Stimulated activated naive CD8-positive, alpha-beta T cell treated with anti-CD3 and anti-CD28 coated beads, Interleukin-15, Interleukin-2, amounts not matched to agents 100 ng/mL and 50 ng/mL, for 24 hours (primary cell): ENCODE measurements at regions not wholly inside any gene's neighbourhood (a gene's known extent, or its start where the extent isn't known, plus 50 kb on each side); places are given as distances from the start of the nearest gene placed in this dataset.

Experiments used
- H3K27ac Mint-ChIP-seq: one replicate; pipeline ENCODE4 v1.8.0; 2021; ENCODE audit warnings: mild to moderate bottlenecking, mixed read lengths
- H3K27me3 Mint-ChIP-seq: one replicate; pipeline ENCODE4 v1.8.0; 2021; ENCODE audit warnings: mixed read lengths
- H3K36me3 Mint-ChIP-seq: one replicate; pipeline ENCODE4 v1.8.0; 2021; ENCODE audit warnings: low read depth, mixed read lengths
- H3K4me1 Mint-ChIP-seq: one replicate; pipeline ENCODE4 v1.8.0; 2021; ENCODE audit warnings: low read depth, mixed read lengths
- H3K4me3 Mint-ChIP-seq: one replicate; pipeline ENCODE4 v1.8.0; 2021; ENCODE audit warnings: mild to moderate bottlenecking, mixed read lengths
- H3K9me3 Mint-ChIP-seq: one replicate; pipeline ENCODE4 v1.8.0; 2021; ENCODE audit warnings: mixed read lengths

GRCh38 chr3:145134738-145135137 is 1026.2 kb downstream of the PLOD2 start:
- no peaks in the 10 kb centered on the region for H3K36me3 Mint-ChIP-seq
- H3K27ac Mint-ChIP-seq: no peak overlapping the region
- peaks cover 3% of the 10 kb centered on the region for H3K9me3 Mint-ChIP-seq
- no peaks in the 10 kb centered on the region for H3K4me1 Mint-ChIP-seq
- H3K27me3 Mint-ChIP-seq: peaks cover 3% of the 10 kb centered on the region
- H3K4me3 Mint-ChIP-seq: no peak overlapping the region

GRCh38 chr3:145144361-145144760 is 1016.6 kb downstream of the PLOD2 start:
- Mint-ChIP-seq H3K9me3 (peaks cover 4% of the 10 kb centered on the region), H3K4me1 (no peaks in the 10 kb centered on the region), H3K36me3 (no peaks in the 10 kb centered on the region), H3K27ac (no peak overlapping the region), H3K27me3 (no peaks in the 10 kb centered on the region), H3K4me3 (no peak overlapping the region)

GRCh38 chr3:145145461-145145860 is 1015.5 kb downstream of the PLOD2 start:
- no peak overlapping the region for H3K4me3 Mint-ChIP-seq
- H3K4me1 Mint-ChIP-seq: no peaks in the 10 kb centered on the region
- H3K27me3 Mint-ChIP-seq: no peaks in the 10 kb centered on the region
- no peaks in the 10 kb centered on the region for H3K36me3 Mint-ChIP-seq
- H3K9me3 Mint-ChIP-seq: peaks cover 5% of the 10 kb centered on the region
- no peak overlapping the region for H3K27ac Mint-ChIP-seq

- Mint-ChIP-seq H3K9me3 (peaks cover 5% of the 10 kb centered on the region), H3K4me3 (no peak overlapping the region), H3K36me3 (no peaks in the 10 kb centered on the region), H3K4me1 (no peaks in the 10 kb centered on the region), H3K27me3 (no peaks in the 10 kb centered on the region), H3K27ac (no peak overlapping the region)
Observed at GRCh38 chr3:145159640-145160039, 1001.3 kb downstream of the PLOD2 start.

- Mint-ChIP-seq H3K27me3 (no peaks in the 10 kb centered on the region), H3K9me3 (no peaks in the 10 kb centered on the region), H3K27ac (no peak overlapping the region), H3K4me3 (no peak overlapping the region), H3K4me1 (no peaks in the 10 kb centered on the region), H3K36me3 (no peaks in the 10 kb centered on the region)
Observed at GRCh38 chr3:145170121-145170520, 990.9 kb downstream of the PLOD2 start.

- H3K4me1 Mint-ChIP-seq: no peaks in the 10 kb centered on the region
- no peak overlapping the region for H3K27ac Mint-ChIP-seq
- no peaks in the 10 kb centered on the region for H3K9me3 Mint-ChIP-seq
- H3K27me3 Mint-ChIP-seq: no peaks in the 10 kb centered on the region
- H3K4me3 Mint-ChIP-seq: no peak overlapping the region
- no peaks in the 10 kb centered on the region for H3K36me3 Mint-ChIP-seq
Observed at GRCh38 chr3:145175626-145176025, 985.4 kb downstream of the PLOD2 start.

GRCh38 chr3:145176907-145177306 is 984.1 kb downstream of the PLOD2 start:
- Mint-ChIP-seq H3K27ac (no peak overlapping the region), H3K9me3 (no peaks in the 10 kb centered on the region), H3K4me3 (no peak overlapping the region), H3K4me1 (no peaks in the 10 kb centered on the region), H3K27me3 (no peaks in the 10 kb centered on the region), H3K36me3 (no peaks in the 10 kb centered on the region)

GRCh38 chr3:145177828-145178227 is 983.2 kb downstream of the PLOD2 start:
- no peaks in the 10 kb centered on the region for H3K27me3 Mint-ChIP-seq
- H3K9me3 Mint-ChIP-seq: no peaks in the 10 kb centered on the region

GRCh38 chr3:145182196-145182911 is 978.6 kb downstream of the PLOD2 start:
- no peaks in the 10 kb centered on the region for H3K4me1 Mint-ChIP-seq

More at GRCh38 chr3:145177828-145178227, 983.2 kb downstream of the PLOD2 start:
- Mint-ChIP-seq H3K4me1 (no peaks in the 10 kb centered on the region), H3K27ac (no peak overlapping the region), H3K36me3 (no peaks in the 10 kb centered on the region), H3K4me3 (no peak overlapping the region)

GRCh38 chr3:145183261-145183660 is 977.7 kb downstream of the PLOD2 start:
- Mint-ChIP-seq H3K9me3 (no peaks in the 10 kb centered on the region), H3K4me1 (no peaks in the 10 kb centered on the region), H3K4me3 (no peak overlapping the region), H3K27ac (no peak overlapping the region), H3K27me3 (no peaks in the 10 kb centered on the region), H3K36me3 (no peaks in the 10 kb centered on the region)

More at GRCh38 chr3:145182196-145182911, 978.6 kb downstream of the PLOD2 start:
- H3K9me3 Mint-ChIP-seq: no peaks in the 10 kb centered on the region
- H3K27ac Mint-ChIP-seq: no peak overlapping the region
- no peaks in the 10 kb centered on the region for H3K36me3 Mint-ChIP-seq
- no peak overlapping the region for H3K4me3 Mint-ChIP-seq
- H3K27me3 Mint-ChIP-seq: no peaks in the 10 kb centered on the region

- Mint-ChIP-seq H3K27ac (no peak overlapping the region), H3K4me3 (no peak overlapping the region), H3K36me3 (no peaks in the 10 kb centered on the region), H3K27me3 (no peaks in the 10 kb centered on the region), H3K9me3 (no peaks in the 10 kb centered on the region), H3K4me1 (no peaks in the 10 kb centered on the region)
Observed at GRCh38 chr3:145188079-145188770, 972.8 kb downstream of the PLOD2 start.

- Mint-ChIP-seq H3K36me3 (no peaks in the 10 kb centered on the region), H3K27me3 (no peaks in the 10 kb centered on the region), H3K27ac (no peak overlapping the region), H3K4me3 (no peak overlapping the region), H3K4me1 (no peaks in the 10 kb centered on the region), H3K9me3 (no peaks in the 10 kb centered on the region)
Observed at GRCh38 chr3:145190138-145190537, 970.8 kb downstream of the PLOD2 start.

GRCh38 chr3:145190761-145191160 is 970.2 kb downstream of the PLOD2 start:
- Mint-ChIP-seq H3K36me3 (no peaks in the 10 kb centered on the region), H3K4me1 (no peaks in the 10 kb centered on the region), H3K4me3 (no peak overlapping the region), H3K27ac (no peak overlapping the region), H3K9me3 (no peaks in the 10 kb centered on the region), H3K27me3 (no peaks in the 10 kb centered on the region)

- Mint-ChIP-seq H3K9me3 (no peaks in the 10 kb centered on the region), H3K4me3 (no peak overlapping the region), H3K27me3 (no peaks in the 10 kb centered on the region), H3K36me3 (no peaks in the 10 kb centered on the region), H3K4me1 (no peaks in the 10 kb centered on the region), H3K27ac (no peak overlapping the region)
Observed at GRCh38 chr3:145191543-145191942, 969.4 kb downstream of the PLOD2 start.

- H3K27me3 Mint-ChIP-seq: no peaks in the 10 kb centered on the region
- no peaks in the 10 kb centered on the region for H3K36me3 Mint-ChIP-seq
- H3K4me1 Mint-ChIP-seq: no peaks in the 10 kb centered on the region
- no peak overlapping the region for H3K27ac Mint-ChIP-seq
- H3K4me3 Mint-ChIP-seq: no peak overlapping the region
- peaks cover 13% of the 10 kb centered on the region for H3K9me3 Mint-ChIP-seq
Observed at GRCh38 chr3:145197051-145197820, 963.7 kb downstream of the PLOD2 start.
